Activated T-cell treated with anti-CD3 and anti-CD28 coated beads, Interleukin-2, amount 50 U/mL, for 72 hours (primary cell): ENCODE measurements at regions not wholly inside any gene's neighbourhood (a gene's known extent, or its start where the extent isn't known, plus 50 kb on each side); places are given as distances from the start of the nearest gene placed in this dataset.

Experiments used
- ATAC-seq, 2 donors: fragments of 150-1000 bp; cut with Tn5 transposase; replicated peaks in 1 of 2; 2 replicates each; pipeline ENCODE4 v1.10.0; 2021; ENCODE audit warnings: moderate library complexity in 2 of 2, mild to moderate bottlenecking in 1 of 2
- DNase-seq, 2 donors: peaks; one replicate each; pipeline ENCODE4 v3.0.0; 2021 to 2022; ENCODE audit warnings: mixed read lengths in 1 of 2
- H3K27ac Mint-ChIP-seq: one replicate; pipeline ENCODE4 v1.8.0; 2022; ENCODE audit warnings: mild to moderate bottlenecking, moderate library complexity, mixed read lengths
- H3K27me3 Mint-ChIP-seq: one replicate; pipeline ENCODE4 v1.8.0; 2022; ENCODE audit warnings: low read depth, mixed read lengths
- H3K36me3 Mint-ChIP-seq, 2 donors: one replicate each; pipeline ENCODE4 v1.8.0; 2022; ENCODE audit warnings: mixed read lengths in 2 of 2, mild to moderate bottlenecking in 1 of 2; ENCODE audit not compliant: insufficient read depth in 2 of 2
- H3K4me1 Mint-ChIP-seq: one replicate; pipeline ENCODE4 v1.8.0; 2022; ENCODE audit warnings: low read depth, mixed read lengths
- H3K4me3 Mint-ChIP-seq, 2 donors: one replicate each; pipeline ENCODE4 v1.8.0; 2022; ENCODE audit warnings: mild to moderate bottlenecking in 2 of 2, mixed read lengths in 2 of 2, moderate library complexity in 2 of 2
- H3K9me3 Mint-ChIP-seq, 2 donors: one replicate each; pipeline ENCODE4 v1.8.0; 2022; ENCODE audit warnings: mixed read lengths in 2 of 2

DNA sequence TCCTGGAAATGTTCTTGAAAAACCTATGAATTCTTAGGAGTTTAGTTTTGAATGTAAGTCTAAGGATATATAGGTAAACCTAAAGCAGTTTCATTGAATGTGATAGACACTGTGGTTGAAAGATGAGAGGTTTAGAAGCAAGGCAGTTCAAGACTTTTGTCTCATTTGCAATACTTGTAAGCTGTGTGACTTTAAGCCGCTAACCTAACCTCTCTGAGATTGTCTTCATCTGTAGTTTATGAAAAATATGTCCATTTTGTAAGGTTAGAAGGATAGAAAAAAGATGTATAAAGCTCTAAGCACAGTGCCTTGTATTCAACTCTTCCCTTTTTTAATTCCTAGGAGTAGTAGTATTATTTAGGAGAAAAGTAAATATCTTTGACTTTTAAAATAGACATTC lies 306.6 kb upstream of the ARRDC4 start:
- Mint-ChIP-seq H3K27me3 (peaks cover 30% of the 10 kb centered on the region), H3K4me3 (no peak overlapping the region), H3K27ac (no peak overlapping the region), H3K4me1 (no peaks in the 10 kb centered on the region), H3K36me3 (no peaks in the 10 kb centered on the region), H3K9me3 (peaks cover 6 to 9% of the 10 kb centered on the region in 2 donors)
- DNase-seq (no peak), ATAC-seq (no peak)

DNA sequence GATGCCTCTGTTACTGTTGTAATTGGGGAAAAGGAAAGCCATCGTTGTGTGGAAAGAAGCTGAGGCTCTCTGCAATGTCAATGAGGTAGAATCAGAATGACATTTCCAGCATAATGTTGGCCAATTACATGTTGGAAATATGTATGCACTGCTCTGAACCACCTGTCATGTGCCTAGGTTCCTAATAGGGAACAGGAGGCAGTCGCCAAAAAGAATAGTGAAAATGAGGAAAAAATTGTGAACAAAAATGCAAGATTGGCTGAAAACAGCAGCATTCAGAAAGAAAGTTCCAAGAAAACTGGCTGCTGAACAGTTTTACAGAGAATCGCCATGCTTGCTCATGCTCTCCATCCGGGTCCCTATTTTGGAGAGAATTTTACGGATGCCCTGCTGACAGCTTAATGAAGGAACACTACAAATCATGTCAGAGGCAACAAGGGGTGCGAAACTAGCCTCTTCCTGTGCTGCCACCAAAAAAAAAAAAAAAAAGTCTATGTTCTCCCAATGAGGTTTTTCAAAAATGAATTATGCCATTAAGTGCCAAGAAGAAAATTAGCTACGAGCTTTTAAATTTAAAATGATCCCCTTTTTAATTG lies 305.9 kb upstream of the ARRDC4 start:
- peaks cover 6 to 11% of the 10 kb centered on the region in 2 donors for H3K9me3 Mint-ChIP-seq
- ATAC-seq (no peak), DNase-seq (no peak)
- peaks cover 30% of the 10 kb centered on the region for H3K27me3 Mint-ChIP-seq
- H3K27ac Mint-ChIP-seq = no peak overlapping the region
- no peak overlapping the region for H3K4me3 Mint-ChIP-seq
- no peaks in the 10 kb centered on the region for H3K4me1 Mint-ChIP-seq
- no peaks in the 10 kb centered on the region for H3K36me3 Mint-ChIP-seq

DNA sequence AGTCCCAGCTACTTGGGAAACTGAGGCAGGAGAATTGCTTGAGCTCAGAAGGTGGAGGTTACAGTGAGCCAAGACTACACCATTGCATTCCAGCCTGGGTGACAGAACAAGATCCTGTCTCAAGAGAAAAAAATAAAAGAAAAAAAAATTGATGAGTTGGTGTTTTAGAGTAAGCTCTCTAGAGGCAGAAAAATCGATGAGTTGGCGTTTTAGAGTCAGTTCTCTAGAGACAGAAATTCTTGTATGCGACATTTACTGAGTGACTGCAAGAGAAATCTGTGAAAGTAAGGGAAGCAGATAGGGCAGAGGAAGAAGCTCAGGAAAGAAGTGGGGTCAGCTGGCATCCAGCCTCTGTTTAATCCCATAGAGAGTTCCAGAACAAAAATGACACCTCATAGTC lies 298.7 kb upstream of the ARRDC4 start:
- Mint-ChIP-seq H3K4me1 (no peaks in the 10 kb centered on the region), H3K9me3 (peaks cover 4 to 8% of the 10 kb centered on the region in 2 donors), H3K27ac (no peak overlapping the region), H3K36me3 (no peaks in the 10 kb centered on the region), H3K27me3 (no peaks in the 10 kb centered on the region), H3K4me3 (no peak overlapping the region)
- DNase-seq (no peak), ATAC-seq (no peak)

DNA sequence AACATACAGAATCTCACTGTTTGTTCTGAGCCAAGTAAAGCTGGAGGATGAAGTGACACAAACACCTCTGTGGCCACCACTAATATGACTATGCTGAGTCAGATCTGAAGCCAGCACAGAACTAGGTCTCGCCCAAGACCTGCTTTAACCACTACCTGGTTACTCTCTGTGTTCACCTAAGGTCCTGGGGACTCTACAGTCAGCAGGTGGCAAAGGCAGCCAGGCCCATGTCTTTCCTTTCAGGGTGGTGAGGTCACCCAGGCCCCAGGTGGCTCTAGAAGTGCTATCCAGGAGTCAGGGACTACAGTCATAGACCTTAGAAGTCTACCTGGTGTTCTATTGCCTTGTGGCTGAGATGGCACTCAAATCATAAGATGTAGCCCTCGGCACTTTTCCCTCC lies 287.9 kb upstream of the ARRDC4 start:
- Mint-ChIP-seq H3K27ac (no peak overlapping the region), H3K4me1 (no peaks in the 10 kb centered on the region), H3K27me3 (no peaks in the 10 kb centered on the region), H3K9me3 (peaks cover 3 to 11% of the 10 kb centered on the region in 2 donors), H3K36me3 (no peaks in the 10 kb centered on the region), H3K4me3 (no peak overlapping the region)
- DNase-seq (no peak), ATAC-seq (no peak)

DNA sequence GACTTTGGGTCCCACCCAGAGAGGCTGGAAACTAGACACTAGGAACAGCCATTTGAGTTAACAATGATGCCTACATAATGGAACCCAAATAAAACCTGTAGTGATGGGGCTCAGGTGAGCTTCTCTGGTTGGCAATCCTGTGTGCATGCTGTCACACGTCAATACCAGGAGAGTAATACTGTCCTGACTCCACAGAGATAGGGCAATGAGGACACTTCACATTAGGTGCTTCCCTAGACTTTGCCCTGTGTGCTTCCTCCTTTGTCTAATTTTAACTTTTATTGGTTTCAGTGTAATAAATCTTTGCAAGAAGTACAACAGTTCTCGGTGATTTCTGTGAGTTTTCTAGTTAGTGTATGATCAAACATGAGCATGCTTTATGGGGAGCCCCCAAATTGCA lies 281.8 kb upstream of the ARRDC4 start:
- H3K27ac Mint-ChIP-seq = no peak overlapping the region

DNA sequence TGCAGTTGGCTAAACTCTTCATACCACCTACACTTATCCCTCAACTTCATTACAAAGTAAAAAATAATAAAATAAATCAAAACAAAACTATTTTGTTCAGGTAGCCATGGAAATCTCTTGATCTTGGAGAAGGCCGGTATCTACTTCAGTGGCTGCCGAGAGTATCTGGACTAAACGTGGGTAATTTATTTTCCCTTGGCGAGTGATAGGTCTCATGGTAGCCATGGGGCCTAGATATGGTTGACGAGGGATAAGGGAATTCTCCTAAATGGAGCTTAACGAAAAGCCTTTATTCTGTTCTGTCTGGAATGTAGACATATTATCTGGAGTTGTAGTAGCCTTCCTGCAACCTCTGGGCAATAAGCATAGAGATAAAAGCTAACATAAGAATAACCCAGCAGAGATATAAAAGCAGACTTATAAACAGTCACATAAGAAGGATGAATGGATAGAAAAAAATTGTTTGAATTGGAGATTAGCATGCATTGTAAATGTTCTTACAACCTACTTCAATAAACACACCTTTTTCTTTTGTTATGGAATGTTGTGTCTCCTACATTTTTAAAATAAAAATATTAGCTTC lies 281.3 kb upstream of the ARRDC4 start:
- peaks cover 3% of the 10 kb centered on the region in 2 donors for H3K9me3 Mint-ChIP-seq
- H3K4me1 Mint-ChIP-seq = no peaks in the 10 kb centered on the region
- no peak for DNase-seq

More for the DNA sequence above, 281.8 kb upstream of the ARRDC4 start:
- no peak for ATAC-seq
- Mint-ChIP-seq H3K36me3 (peaks cover 0 to 2% of the 10 kb centered on the region in 2 donors), H3K4me1 (no peaks in the 10 kb centered on the region), H3K4me3 (no peak overlapping the region), H3K9me3 (peaks cover 3 to 5% of the 10 kb centered on the region in 2 donors), H3K27me3 (no peaks in the 10 kb centered on the region)
- DNase-seq = no peak

DNA sequence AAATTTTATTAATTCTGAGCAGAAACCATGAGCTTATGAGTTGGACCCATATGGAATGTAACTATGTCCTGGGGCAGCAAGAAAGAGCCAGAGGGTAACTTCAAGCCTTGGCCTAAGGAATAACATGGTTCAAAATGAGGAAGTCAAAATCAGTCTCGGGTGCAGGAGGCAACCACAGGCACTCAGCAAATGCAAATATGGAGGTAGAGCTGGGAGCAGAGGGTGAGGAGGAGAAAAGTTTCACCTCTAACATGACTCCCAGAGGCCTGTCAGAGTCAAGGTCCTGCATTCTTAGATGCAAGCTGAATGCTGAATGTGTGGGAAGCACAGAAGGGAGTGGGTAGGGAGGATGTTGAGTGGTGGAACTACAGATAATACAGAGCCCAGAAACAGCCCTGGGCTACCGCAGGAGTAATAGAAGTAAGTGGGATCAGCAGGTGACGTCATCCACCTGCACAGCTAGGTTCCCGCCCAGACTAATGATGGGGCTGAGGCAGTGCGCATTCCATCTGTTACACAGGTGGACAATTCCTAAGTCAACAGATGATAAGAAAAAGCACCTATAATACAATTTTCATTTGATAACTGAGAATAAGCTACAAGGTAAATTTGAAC lies 279.8 kb upstream of the ARRDC4 start:
- Mint-ChIP-seq H3K4me1 (no peaks in the 10 kb centered on the region), H3K27me3 (no peaks in the 10 kb centered on the region), H3K36me3 (peaks cover 0 to 2% of the 10 kb centered on the region in 2 donors), H3K4me3 (no peak overlapping the region), H3K27ac (no peak overlapping the region), H3K9me3 (no peaks in the 10 kb centered on the region)
- DNase-seq (no peak), ATAC-seq (no peak)

More for the DNA sequence above, 281.3 kb upstream of the ARRDC4 start:
- ATAC-seq = no peak
- no peak overlapping the region for H3K4me3 Mint-ChIP-seq
- no peak overlapping the region for H3K27ac Mint-ChIP-seq
- H3K36me3 Mint-ChIP-seq = peaks cover 0 to 2% of the 10 kb centered on the region in 2 donors
- H3K27me3 Mint-ChIP-seq = no peaks in the 10 kb centered on the region

DNA sequence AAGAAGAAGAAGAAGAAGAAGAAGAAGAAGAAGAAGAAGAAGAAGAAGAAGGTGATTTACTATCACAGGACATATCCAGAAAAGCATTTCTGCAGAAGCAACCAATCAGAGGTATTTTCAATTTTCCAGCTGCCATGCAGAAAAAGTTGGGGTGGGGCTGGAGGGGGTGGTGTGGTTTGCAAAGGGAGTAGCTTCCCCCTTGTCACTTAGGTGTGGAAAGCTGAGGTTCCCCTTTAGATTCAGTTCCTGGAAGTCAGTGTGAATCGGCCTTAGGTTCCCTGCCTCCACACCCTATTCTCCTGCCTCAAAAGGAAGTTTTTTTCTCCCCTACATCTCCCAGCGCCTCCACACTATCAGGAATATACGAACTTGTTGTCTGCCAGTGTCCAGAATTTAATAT lies 276.7 kb upstream of the ARRDC4 start:
- Mint-ChIP-seq H3K4me1 (no peaks in the 10 kb centered on the region), H3K27ac (no peak overlapping the region), H3K9me3 (peaks cover 0 to 1% of the 10 kb centered on the region in 2 donors), H3K36me3 (peaks cover 0 to 2% of the 10 kb centered on the region in 2 donors), H3K4me3 (no peak overlapping the region), H3K27me3 (peaks cover 6% of the 10 kb centered on the region)
- ATAC-seq (no peak), DNase-seq (no peak)

DNA sequence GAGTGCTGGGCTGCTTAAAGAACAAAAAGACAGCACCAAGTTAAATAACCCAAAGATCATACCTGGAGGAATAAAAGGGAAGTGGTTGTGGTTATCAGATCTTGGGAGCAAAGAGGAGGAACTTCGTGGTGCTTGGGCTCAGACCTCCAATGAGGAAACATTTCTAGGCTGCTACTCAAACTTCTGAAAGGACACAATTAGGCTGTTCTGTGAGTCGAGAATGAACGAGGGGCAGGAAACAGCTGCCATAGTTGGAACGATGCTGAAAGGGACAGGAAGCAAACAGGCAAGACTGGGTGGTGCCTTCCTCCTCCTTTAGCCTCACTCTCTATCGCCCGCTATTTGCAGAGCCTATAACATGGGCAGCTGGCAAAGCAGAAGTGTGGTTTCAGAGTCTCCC lies 276.3 kb upstream of the ARRDC4 start:
- Mint-ChIP-seq H3K4me1 (no peaks in the 10 kb centered on the region), H3K9me3 (peaks cover 0 to 1% of the 10 kb centered on the region in 2 donors), H3K4me3 (no peak overlapping the region), H3K27me3 (peaks cover 6% of the 10 kb centered on the region), H3K36me3 (peaks cover 0 to 2% of the 10 kb centered on the region in 2 donors), H3K27ac (no peak overlapping the region)
- DNase-seq = no peak
- no peak for ATAC-seq

DNA sequence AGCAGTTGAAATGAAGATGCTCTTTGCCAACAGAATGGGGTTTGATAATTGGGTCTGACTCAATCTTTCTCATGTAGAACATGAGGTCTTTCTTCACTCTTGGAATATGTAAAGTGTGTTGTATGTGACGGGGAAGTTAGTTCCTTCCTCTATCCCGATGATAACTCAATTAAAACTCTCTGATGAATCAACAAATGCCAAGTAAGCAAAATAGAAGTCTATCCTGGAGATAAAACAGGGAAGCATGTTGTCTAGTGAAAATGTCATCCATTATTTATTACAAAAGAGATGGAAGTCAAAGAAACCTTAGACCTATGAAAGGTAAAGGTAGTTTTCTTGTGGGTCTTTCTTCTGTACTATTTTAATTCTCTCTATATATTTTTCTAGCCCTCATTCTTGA lies 274.2 kb upstream of the ARRDC4 start:
- Mint-ChIP-seq H3K27ac (no peak overlapping the region), H3K4me3 (no peak overlapping the region), H3K27me3 (peaks cover 6% of the 10 kb centered on the region), H3K9me3 (peaks cover 0 to 5% of the 10 kb centered on the region in 2 donors), H3K36me3 (no peaks in the 10 kb centered on the region), H3K4me1 (no peaks in the 10 kb centered on the region)
- ATAC-seq (no peak), DNase-seq (no peak)

DNA sequence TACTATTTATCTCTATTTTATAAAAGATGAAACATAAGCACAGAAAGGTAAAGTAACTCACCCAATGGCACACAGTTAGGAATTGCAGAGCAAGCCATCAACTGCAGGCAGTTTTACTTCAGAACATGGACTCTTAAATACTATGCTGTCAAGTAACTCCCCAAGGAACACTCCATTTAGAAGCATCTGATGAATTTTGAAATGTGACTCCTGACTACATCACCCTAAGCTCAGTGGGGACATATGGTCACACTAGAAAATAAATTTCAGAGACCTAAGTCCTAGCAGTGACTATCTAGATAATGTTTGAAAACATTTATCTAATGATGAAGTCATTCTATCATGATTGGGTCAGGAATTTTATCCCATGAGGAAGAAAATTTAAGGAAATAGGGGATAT lies 272.8 kb upstream of the ARRDC4 start:
- Mint-ChIP-seq H3K36me3 (no peaks in the 10 kb centered on the region), H3K4me1 (no peaks in the 10 kb centered on the region), H3K27me3 (peaks cover 6% of the 10 kb centered on the region), H3K9me3 (peaks cover 0 to 5% of the 10 kb centered on the region in 2 donors), H3K4me3 (no peak overlapping the region), H3K27ac (no peak overlapping the region)
- ATAC-seq = no peak
- DNase-seq = no peak

DNA sequence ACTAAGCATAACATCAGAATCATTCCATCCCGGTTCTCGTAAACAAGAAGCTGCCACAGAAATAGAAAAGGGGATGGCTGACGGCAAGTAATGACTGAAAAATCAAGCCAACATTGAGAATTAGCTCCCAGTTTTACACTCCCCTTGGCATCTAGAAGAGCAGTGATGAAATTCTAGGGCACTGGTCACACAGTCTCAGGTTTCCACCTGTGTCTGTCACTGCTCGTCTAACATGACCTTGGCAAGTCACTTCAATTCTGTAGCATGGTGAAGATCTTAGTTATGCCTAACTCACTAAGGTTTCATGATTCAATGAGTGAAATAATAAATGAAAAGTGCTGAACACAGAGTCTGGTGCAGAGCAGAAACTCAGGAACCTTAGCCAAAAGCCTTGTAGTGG lies 272.3 kb upstream of the ARRDC4 start:
- H3K27ac Mint-ChIP-seq = no peak overlapping the region
- no peaks in the 10 kb centered on the region for H3K4me1 Mint-ChIP-seq
- H3K4me3 Mint-ChIP-seq = no peak overlapping the region
- ATAC-seq (no peak), DNase-seq (no peak)
- peaks cover 0 to 5% of the 10 kb centered on the region in 2 donors for H3K9me3 Mint-ChIP-seq
- no peaks in the 10 kb centered on the region for H3K36me3 Mint-ChIP-seq
- H3K27me3 Mint-ChIP-seq = peaks cover 6% of the 10 kb centered on the region

DNA sequence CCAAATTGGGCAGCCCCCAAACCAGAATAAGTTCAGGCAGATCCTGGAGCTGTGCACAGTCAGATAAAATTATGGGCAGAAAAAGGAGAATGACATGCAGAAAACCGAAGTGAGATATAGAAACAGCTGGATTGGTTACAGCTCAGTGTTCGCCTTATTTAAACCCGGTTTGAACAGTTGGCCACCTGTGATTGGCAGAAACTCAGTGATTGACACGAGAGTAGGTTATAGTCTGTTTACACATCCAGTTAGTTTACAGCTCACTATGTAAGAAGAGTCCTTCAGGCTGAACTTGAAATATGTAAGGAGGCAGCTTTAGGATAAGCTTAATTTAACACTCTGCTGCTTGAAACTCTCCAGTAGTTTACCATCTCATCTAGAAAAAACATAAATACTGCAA lies 271.6 kb upstream of the ARRDC4 start:
- H3K9me3 Mint-ChIP-seq = peaks cover 0 to 5% of the 10 kb centered on the region in 2 donors
- no peaks in the 10 kb centered on the region for H3K4me1 Mint-ChIP-seq
- DNase-seq (no peak), ATAC-seq (no peak)
- H3K27ac Mint-ChIP-seq = no peak overlapping the region
- H3K36me3 Mint-ChIP-seq = no peaks in the 10 kb centered on the region
- H3K4me3 Mint-ChIP-seq = no peak overlapping the region
- peaks cover 6% of the 10 kb centered on the region for H3K27me3 Mint-ChIP-seq

DNA sequence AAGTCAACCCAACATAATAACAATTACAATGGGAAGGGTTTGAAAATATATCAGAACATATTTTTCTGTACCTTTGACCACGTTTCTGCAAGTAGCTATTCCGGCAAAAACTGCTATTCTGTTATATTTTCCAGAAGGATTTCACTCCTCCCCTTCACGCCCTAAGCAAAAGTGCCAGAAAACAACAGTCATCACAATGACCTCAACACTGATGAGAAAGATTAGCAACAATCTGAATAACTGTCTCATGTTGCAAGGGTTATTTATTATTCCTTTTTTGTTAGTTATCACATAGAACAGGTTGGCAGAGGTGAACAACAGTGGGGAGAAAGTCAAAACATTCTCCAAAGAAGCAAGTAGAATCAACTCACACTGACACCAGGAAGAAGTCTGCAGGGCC lies 269.4 kb upstream of the ARRDC4 start:
- Mint-ChIP-seq H3K9me3 (peaks cover 0 to 5% of the 10 kb centered on the region in 2 donors), H3K36me3 (no peaks in the 10 kb centered on the region), H3K4me1 (no peaks in the 10 kb centered on the region), H3K4me3 (no peak overlapping the region), H3K27ac (no peak overlapping the region), H3K27me3 (peaks cover 6% of the 10 kb centered on the region)
- ATAC-seq = no peak
- DNase-seq = no peak
